HCT116 (cell line): ENCODE measurements at regions not wholly inside any gene's neighbourhood (a gene's known extent, or its start where the extent isn't known, plus 50 kb on each side); places are given as distances from the start of the nearest gene placed in this dataset.

Source experiments
- CEBPB ChIP-seq: IDR thresholded peaks from 2 replicates; pipeline ENCODE4 v1.6.1; 2012; ENCODE audit warnings: low read depth
- EZH2 ChIP-seq: fragments of 200-600 bp; sonication (generic); IDR thresholded peaks from 2 replicates; pipeline ENCODE4 v1.6.1; 2017; ENCODE audit warnings: antibody characterized with exemption, mixed run types
- EZH2phosphoT487 ChIP-seq: fragments of 200-600 bp; IDR thresholded peaks from 2 replicates; pipeline ENCODE4 v1.6.1; 2018; ENCODE audit warnings: antibody characterized with exemption, borderline replicate concordance
- JUND ChIP-seq: IDR thresholded peaks from 2 replicates; pipeline ENCODE4 v1.6.1; 2012
- POLR2A ChIP-seq: IDR thresholded peaks from 2 replicates; pipeline ENCODE4 v1.7.0; 2011; ENCODE audit warnings: borderline replicate concordance; ENCODE audit not compliant: insufficient read depth, insufficient read length; ENCODE audit errors: extremely low read depth
- POLR2AphosphoS5 ChIP-seq: IDR thresholded peaks from 2 replicates; pipeline ENCODE4 v1.6.1; 2011; ENCODE audit warnings: mild to moderate bottlenecking, low read depth, low read length, moderate library complexity
- RAD21 ChIP-seq: IDR thresholded peaks from 2 replicates; pipeline ENCODE4 v1.6.1; 2012; ENCODE audit warnings: low read depth, mild to moderate bottlenecking
- SIN3A ChIP-seq: IDR thresholded peaks from 2 replicates; pipeline ENCODE4 v1.6.1; 2012; ENCODE audit warnings: low read depth
- YY1 ChIP-seq: IDR thresholded peaks from 2 replicates; pipeline ENCODE4 v1.6.1; 2011; ENCODE audit warnings: low read length, low read depth, moderate library complexity, mild to moderate bottlenecking; ENCODE audit not compliant: insufficient replicate concordance; ENCODE audit errors: extremely low read depth
- ZNF274 ChIP-seq: fragments of 200-500 bp; sonication (Bioruptor generic); IDR thresholded peaks from 2 replicates; pipeline ENCODE4 v1.6.1; 2014; ENCODE audit warnings: mild to moderate bottlenecking, low read depth, low read length, inconsistent platforms
- TF ChIP-seq, protein P1 (sequence below), 3 experiments: fragments of 200-600 bp in 1 of 3; sonication (generic) in 1 of 3; IDR thresholded peaks in 2 of 3; conservative IDR thresholded peaks in 1 of 3; 2 replicates each; pipeline ENCODE4 v1.5.1; 2012 to 2017; ENCODE audit warnings: low read depth in 2 of 3, low read length in 2 of 3, antibody characterized with exemption in 1 of 3, borderline replicate concordance in 1 of 3, control low read depth in 1 of 3, mild to moderate bottlenecking in 1 of 3, mixed read lengths in 1 of 3, mixed run types in 1 of 3, moderate library complexity in 1 of 3; ENCODE audit not compliant: insufficient read depth in 1 of 3
- TF ChIP-seq, protein P2 (sequence below): IDR thresholded peaks from 2 replicates; pipeline ENCODE4 v1.6.1; 2012

DNA sequence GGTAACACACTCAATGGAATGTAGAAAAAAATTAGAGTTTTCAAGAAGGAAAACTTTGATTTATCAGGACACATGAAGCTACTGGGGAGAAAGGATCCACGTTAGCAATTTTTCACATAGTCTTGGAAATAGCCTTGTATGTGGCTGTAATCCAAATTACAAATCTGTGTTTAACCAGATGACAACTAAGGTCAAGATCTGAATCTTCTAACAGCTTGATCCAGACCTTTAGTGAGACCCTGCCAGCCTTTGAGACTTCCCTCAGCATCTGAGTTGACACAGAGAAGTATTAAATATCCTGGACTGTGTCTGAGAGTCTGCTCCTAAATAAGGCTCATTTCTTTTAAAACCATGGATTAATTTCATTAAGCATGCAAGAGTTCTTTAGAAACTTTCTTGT is 135.9 kb upstream of the KCNK2 start:
- TF ChIP-seq SIN3A = no peak
- no peak for TF ChIP-seq EZH2phosphoT487
- TF ChIP-seq, protein P1, sequence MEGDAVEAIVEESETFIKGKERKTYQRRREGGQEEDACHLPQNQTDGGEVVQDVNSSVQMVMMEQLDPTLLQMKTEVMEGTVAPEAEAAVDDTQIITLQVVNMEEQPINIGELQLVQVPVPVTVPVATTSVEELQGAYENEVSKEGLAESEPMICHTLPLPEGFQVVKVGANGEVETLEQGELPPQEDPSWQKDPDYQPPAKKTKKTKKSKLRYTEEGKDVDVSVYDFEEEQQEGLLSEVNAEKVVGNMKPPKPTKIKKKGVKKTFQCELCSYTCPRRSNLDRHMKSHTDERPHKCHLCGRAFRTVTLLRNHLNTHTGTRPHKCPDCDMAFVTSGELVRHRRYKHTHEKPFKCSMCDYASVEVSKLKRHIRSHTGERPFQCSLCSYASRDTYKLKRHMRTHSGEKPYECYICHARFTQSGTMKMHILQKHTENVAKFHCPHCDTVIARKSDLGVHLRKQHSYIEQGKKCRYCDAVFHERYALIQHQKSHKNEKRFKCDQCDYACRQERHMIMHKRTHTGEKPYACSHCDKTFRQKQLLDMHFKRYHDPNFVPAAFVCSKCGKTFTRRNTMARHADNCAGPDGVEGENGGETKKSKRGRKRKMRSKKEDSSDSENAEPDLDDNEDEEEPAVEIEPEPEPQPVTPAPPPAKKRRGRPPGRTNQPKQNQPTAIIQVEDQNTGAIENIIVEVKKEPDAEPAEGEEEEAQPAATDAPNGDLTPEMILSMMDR (IDR thresholded peaks at IDR 0.05 in 2 of 3, conservative IDR thresholded peaks at IDR 0.05 in 1 of 3; ENCODE audit: borderline replicate concordance in 1 of 3, insufficient read depth in 1 of 3, low read depth in 2 of 3, low read length in 2 of 3) = no peak
- no peak for TF ChIP-seq ZNF274
- TF ChIP-seq CEBPB = no peak
- no peak for TF ChIP-seq YY1
- no peak for TF ChIP-seq RAD21
- TF ChIP-seq POLR2A = no peak
- TF ChIP-seq, protein P2, sequence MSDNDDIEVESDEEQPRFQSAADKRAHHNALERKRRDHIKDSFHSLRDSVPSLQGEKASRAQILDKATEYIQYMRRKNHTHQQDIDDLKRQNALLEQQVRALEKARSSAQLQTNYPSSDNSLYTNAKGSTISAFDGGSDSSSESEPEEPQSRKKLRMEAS = no peak
- no peak for TF ChIP-seq JUND
- TF ChIP-seq EZH2 = no peak
- no peak for TF ChIP-seq POLR2AphosphoS5
